OCI-LY3 (cell line): ENCODE measurements at regions not wholly inside any gene's neighbourhood (a gene's known extent, or its start where the extent isn't known, plus 50 kb on each side); places are given as distances from the start of the nearest gene placed in this dataset.

Experiments used
- EZH2phosphoT487 ChIP-seq: fragments of 200-600 bp; shearing (Covaris generic); IDR thresholded peaks from 2 replicates; pipeline ENCODE4 v1.6.1; 2018; ENCODE audit warnings: antibody characterized with exemption, mixed run types, low read depth
- TF ChIP-seq, protein P1 (sequence below): fragments of 200-600, 300-600 bp; sonication (generic); IDR thresholded peaks from 2 replicates; pipeline ENCODE4 v1.5.1; 2014; ENCODE audit warnings: antibody characterized with exemption, low read length, low read depth

DNA sequence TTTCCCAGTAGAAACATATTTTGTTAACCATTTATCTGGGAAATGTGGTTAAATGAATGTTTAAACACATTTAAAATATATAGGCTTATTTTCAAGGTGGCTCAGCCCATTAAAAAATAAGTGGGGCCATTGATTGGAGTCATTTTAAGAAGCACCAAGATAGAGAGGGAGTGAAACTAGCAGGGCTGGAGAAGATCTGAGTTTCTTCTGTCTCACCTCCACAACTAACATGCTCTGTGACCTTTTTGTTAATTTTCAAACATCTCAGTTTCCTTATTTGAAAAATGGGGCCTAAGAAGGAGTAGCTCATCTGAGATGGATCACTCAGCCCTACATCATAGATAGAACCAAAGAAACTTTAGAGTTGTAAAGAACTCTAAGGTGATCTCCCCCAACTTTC, 254.8 kb downstream of the KCNS3 start:
- TF ChIP-seq, protein P1, sequence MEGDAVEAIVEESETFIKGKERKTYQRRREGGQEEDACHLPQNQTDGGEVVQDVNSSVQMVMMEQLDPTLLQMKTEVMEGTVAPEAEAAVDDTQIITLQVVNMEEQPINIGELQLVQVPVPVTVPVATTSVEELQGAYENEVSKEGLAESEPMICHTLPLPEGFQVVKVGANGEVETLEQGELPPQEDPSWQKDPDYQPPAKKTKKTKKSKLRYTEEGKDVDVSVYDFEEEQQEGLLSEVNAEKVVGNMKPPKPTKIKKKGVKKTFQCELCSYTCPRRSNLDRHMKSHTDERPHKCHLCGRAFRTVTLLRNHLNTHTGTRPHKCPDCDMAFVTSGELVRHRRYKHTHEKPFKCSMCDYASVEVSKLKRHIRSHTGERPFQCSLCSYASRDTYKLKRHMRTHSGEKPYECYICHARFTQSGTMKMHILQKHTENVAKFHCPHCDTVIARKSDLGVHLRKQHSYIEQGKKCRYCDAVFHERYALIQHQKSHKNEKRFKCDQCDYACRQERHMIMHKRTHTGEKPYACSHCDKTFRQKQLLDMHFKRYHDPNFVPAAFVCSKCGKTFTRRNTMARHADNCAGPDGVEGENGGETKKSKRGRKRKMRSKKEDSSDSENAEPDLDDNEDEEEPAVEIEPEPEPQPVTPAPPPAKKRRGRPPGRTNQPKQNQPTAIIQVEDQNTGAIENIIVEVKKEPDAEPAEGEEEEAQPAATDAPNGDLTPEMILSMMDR, result no peak
- TF ChIP-seq EZH2phosphoT487, result no peak
